ENCODE measurements at regions not wholly inside any gene's neighbourhood (a gene's known extent, or its start where the extent isn't known, plus 50 kb on each side); places are given as distances from the start of the nearest gene placed in this dataset.

- H2BK5ac ChIP-seq (ENCODE audit: insufficient read length, low read length): no peak overlapping the region
- H3K4ac ChIP-seq (ENCODE audit: low read depth, low read length): no peak overlapping the region
- no peak overlapping the region for H3K18ac ChIP-seq (ENCODE audit: insufficient read length, low read depth, low read length)
- DNase-seq: peak; percentile 79
- peaks cover 55% of the 10 kb centered on the region for H3K27me3 Mint-ChIP-seq (ENCODE audit: low read depth)
- H3K36me3 Mint-ChIP-seq (ENCODE audit: insufficient read depth in 1 of 3, low read depth in 3 of 3): peaks cover 0 to 2% (median 0%) of the 10 kb centered on the region in 3 experiments; a peak in 2 of 7 replicates
- no peak overlapping the region for H2AK5ac ChIP-seq (ENCODE audit: insufficient read length, low read length)
- peak overlapping the region; percentile 88 for H2AFZ ChIP-seq (ENCODE audit: low read length)
- no peaks in the 10 kb centered on the region; the same call in 1 of the 2 replicates for H3K4me1 ChIP-seq (ENCODE audit: insufficient read depth, low read length)
- H2BK12ac ChIP-seq (ENCODE audit: insufficient read length, low read depth, low read length): no peak overlapping the region
- H3K27me3 ChIP-seq (ENCODE audit: insufficient read depth, low read length): no peaks in the 10 kb centered on the region; the same call in 1 of the 2 replicates
- no peak overlapping the region for H4K5ac ChIP-seq (ENCODE audit: insufficient read length, low read depth, low read length)
- H3K14ac ChIP-seq (ENCODE audit: insufficient read depth, low read length): no peak overlapping the region
- no peak overlapping the region for H3K9ac ChIP-seq (ENCODE audit: extremely low read depth, insufficient read length, low read length)
- H2BK20ac ChIP-seq (ENCODE audit: low read depth, low read length, poor library complexity, severe bottlenecking): no peak overlapping the region
- H2BK120ac ChIP-seq (ENCODE audit: low read depth, low read length, poor library complexity, severe bottlenecking): no peak overlapping the region
- no peak overlapping the region for H4K91ac ChIP-seq (ENCODE audit: insufficient read length, low read depth, low read length)
- H3K9me3 Mint-ChIP-seq: no peaks in the 10 kb centered on the region
- no peaks in the 10 kb centered on the region for H3K79me2 ChIP-seq (ENCODE audit: insufficient read depth, low read length)
- no peak overlapping the region for H3T11ph ChIP-seq (ENCODE audit: low read length)
- peaks cover 11% of the 10 kb centered on the region for H3K23me2 ChIP-seq (ENCODE audit: insufficient read length, low read depth, low read length, poor library complexity, severe bottlenecking)
- H3K4me2 ChIP-seq (ENCODE audit: insufficient read depth, insufficient read length, low read length): peak overlapping the region; percentile 62
- no CpG with 5 or more reads among the region's 21 CpGs for WGBS (ENCODE audit: extremely low coverage, insufficient read length, low lambda C conversion rate)
- no peak for TF ChIP-seq CTCF (conservative IDR thresholded peaks at IDR 0.05)
- no peak overlapping the region for H3K27ac ChIP-seq (ENCODE audit: insufficient read length, low read depth, low read length)
- H3K56ac ChIP-seq (ENCODE audit: insufficient read length, low read depth, low read length): no peak overlapping the region
- peaks cover 15 to 16% of the 10 kb centered on the region in 2 experiments for H3K4me1 Mint-ChIP-seq
- H3K9me3 ChIP-seq (ENCODE audit: control insufficient read depth, low read depth, low read length): no peaks in the 10 kb centered on the region
- no peak overlapping the region for H2BK15ac ChIP-seq (ENCODE audit: low read depth, low read length)
- H4K8ac ChIP-seq (replicated peaks; ENCODE audit: insufficient read length, low read depth, low read length): no peak overlapping the region
- peak overlapping the region; percentile 75 to 87 for H3K4me3 Mint-ChIP-seq
- H3K79me1 ChIP-seq (ENCODE audit: insufficient read depth, low read depth, low read length, poor library complexity, severe bottlenecking): no peaks in the 10 kb centered on the region
- no peaks in the 10 kb centered on the region for H4K20me1 ChIP-seq (ENCODE audit: control insufficient read depth, insufficient read depth, insufficient read length)
- no peak overlapping the region for H3K23ac ChIP-seq (ENCODE audit: insufficient read length, low read depth, low read length)
- peak overlapping the region in 2 of 3 experiments; percentile 34 to 52; a peak in 1 of 7 replicates for H3K27ac Mint-ChIP-seq
Measured at GRCh38 chr3:72100601-72101187, 315.7 kb upstream of the PROK2 start.

Data from H9 (cell line).